NOMO-1 treated with DMSO at 0.1 percent for 48 hours (cell line): ENCODE measurements at regions not wholly inside any gene's neighbourhood (a gene's known extent, or its start where the extent isn't known, plus 50 kb on each side); places are given as distances from the start of the nearest gene placed in this dataset.

Experiments
- DNase-seq: peaks from one replicate; lab custom pipeline; 2025; ENCODE audit not compliant: unreplicated experiment; lab: John Stamatoyannopoulos, UW

GRCh38 chr22:49551897-49552614 is 275.6 kb downstream of the BRD1 start:
- DNase-seq: no peak

DNA sequence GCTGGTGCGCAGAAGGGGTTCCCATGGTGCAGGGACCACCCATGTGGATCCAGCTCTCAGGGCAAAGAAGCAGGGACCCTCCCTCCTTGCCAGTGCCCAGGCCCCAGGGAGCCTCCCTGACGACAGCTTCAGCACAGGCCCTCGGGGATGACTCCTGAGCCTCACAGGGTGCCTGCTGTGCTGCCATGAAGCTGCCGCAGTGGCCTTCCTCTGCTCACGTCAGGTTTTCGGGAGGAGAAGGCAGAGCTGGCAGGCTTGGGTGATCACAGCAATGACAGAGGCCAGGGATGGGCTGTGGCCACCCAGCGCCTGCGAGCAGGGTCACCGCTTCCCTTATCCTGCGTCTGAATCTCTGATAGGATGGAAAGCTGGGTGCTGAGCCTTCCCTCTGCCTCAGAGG is 276.2 kb downstream of the BRD1 start:
- no peak for DNase-seq

DNA sequence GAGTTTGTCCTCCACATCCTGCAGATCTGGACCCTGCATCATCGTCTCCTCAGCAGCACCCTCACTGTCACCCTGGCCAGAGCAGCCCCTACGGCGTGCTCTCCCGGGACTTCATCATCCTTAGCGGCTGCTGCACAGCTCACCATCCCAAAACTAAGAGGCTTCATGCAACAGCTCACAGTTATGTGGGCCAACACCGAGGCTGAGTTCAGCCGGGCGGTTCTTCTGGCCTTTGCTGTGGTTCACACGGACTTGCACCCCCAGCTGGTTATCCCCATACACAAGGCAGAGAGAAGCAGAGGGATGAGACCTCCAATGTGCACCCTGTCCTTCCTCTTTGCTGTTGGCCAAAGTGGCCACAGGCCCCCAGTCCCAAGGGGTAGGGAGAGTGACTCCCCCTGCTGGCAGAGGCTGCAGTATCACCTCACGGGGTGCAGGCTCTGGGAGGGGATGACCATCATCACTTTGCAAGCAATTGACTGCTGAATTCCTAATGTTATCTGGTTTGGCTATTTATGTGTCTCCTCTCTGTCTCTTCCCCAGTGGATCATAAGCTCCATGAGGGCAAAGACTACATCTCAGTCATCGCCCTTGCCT is 276.8 kb downstream of the BRD1 start:
- peak; percentile 21 for DNase-seq

- no peak for DNase-seq
Measured at GRCh38 chr22:49550141-49550430, 277.6 kb downstream of the BRD1 start.

GRCh38 chr22:49549256-49550140 is 278.2 kb downstream of the BRD1 start:
- no peak for DNase-seq

GRCh38 chr22:49548356-49549202 is 279.1 kb downstream of the BRD1 start:
- DNase-seq: no peak

DNA sequence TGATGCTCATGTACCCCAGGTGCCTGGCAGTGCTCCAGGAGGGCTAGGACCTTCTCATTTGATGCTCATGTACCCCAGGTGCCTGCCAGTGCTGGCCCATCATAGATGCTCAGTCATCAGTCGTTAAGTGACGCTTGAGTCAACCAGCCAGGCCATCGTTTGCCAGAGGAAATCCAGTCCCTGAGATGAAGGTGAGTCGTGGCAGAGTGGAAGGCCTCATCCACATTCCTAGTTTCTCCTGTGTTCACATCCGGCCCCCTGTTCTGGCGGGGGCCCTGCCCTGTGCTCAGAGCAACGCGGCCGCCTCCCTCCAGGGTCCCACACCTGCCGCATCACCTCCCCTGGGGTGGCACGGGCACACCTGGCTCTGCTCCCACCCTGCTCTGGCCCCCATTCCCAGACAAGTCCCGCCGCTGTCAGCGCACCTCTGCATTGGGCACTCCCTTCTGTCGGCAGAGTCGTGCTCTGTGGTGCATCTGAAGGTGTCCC is 279.9 kb downstream of the BRD1 start:
- DNase-seq: no peak

DNA sequence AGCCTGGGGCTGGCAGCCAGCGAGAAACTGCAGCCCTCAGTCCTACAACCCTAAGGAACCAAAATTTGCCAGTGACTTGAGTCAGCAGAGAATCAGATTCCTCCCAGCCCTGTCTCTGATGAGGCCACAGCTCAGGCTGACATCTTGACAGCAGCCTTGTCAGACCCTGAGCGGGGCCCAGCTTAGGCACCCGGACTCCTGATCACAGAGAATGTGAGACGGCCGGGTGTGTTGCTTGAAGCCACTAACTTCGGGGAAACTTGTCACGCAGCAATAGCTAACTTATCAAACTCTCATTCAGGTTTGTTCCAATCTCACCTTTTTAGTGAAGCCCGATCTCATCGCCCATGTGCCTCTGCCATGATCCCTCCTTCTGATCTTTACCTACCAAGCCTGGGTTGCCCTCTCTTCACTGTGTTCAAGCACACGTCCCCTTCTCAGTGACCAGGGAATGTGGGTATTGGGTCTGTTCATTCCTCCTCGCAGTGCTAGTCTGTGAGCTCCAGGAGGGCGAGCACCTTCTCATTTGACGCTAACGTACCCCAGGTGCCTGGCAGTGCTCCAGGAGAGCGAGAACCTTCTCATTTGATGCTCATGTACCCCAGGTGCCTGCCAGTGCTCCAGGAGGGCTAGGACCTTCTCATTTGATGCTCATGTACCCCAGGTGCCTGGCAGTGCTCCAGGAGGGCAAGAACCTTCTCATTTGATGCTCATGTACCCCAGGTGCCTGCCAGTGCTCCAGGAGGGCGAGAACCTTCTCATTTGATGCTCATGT is 280.7 kb downstream of the BRD1 start:
- DNase-seq: no peak

DNA sequence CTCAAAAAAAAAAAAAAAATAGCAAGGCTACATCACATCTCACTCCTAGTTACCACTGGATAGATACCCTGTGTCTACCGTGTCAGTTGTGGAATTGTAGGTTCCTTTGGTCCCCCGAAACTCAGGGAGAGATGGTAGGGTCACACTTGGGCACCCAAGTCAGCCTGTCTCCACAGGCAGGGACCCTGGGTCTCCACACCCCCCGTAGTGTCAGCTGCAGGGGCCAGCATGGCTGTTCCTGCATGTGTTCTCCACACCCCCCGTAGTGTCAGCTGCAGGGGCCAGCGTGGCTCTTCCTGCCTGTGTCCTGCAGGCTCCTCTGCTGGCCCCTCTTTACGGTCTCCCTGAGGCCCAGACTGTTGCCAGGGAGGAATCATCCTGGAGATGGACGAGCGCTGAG is 282.1 kb downstream of the BRD1 start:
- DNase-seq: no peak

DNA sequence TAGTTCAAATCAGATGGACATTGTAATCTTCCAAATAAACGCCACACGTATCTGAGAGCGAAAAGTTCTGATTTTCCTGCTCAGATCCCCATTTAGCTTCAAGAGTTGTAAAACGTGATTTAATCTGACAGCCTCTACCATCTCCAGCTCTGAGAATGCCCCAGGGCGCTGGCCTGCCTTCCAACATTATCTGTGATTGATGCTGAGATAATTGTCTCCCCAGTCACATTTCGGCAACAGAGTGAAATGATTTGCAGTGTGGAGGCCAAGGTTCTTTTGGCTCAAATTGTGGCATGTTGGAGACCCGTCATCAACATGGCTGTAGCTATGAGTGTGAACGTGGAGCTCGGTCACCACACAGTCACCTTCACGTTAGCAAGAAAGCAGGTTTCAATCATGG is 283.4 kb downstream of the BRD1 start:
- DNase-seq: no peak

GRCh38 chr22:49543876-49544275 is 283.8 kb downstream of the BRD1 start:
- no peak for DNase-seq

GRCh38 chr22:49541693-49542230 is 285.9 kb downstream of the BRD1 start:
- DNase-seq: no peak

GRCh38 chr22:49540913-49541692 is 286.6 kb downstream of the BRD1 start:
- no peak for DNase-seq

GRCh38 chr22:49540084-49540912 is 287.4 kb downstream of the BRD1 start:
- DNase-seq: no peak

DNA sequence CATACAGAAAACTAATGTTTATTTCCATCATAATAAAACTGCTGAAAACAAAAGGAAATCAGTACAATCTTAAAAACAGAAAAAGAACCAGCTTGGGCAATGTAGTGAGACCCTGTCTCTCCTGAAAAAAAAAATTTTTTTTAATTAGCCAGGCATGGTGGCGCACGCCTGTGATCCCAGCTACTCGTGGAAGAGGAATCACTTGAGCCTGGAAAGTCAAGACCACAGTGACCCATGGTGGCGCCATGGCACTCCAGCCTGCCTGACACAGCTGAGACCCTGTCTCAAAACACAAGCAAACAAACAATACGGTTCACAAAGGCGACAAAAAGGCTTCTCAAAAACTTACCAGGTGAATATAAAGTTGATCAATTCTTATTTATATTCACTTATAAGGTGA is 289.7 kb downstream of the BRD1 start:
- DNase-seq: no peak

GRCh38 chr22:49536571-49537131 is 291.0 kb downstream of the BRD1 start:
- no peak for DNase-seq

- DNase-seq: no peak
Measured at GRCh38 chr22:49535527-49536125, 292.0 kb downstream of the BRD1 start.

DNA sequence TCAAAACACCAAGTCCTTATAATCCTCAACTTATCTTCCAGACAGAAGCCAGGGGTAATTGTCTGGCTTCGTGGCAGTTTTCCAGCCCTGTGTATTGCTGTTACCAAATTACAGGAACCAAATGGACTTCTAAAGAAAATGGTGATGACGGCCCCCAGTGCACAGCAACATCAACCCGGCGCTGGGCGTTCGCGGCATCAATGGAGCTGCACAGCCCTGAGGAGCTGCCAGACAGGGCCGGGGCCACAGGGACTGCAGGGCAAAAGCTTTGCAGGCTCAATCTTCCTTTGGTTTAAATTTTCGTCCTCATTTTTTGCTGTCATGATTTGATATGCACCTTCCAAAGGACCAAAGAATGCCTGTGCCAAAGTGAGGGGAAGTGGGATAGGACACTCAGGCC is 292.5 kb downstream of the BRD1 start:
- DNase-seq: no peak
